GM18511 (cell line): ENCODE measurements at regions not wholly inside any gene's neighbourhood (a gene's known extent, or its start where the extent isn't known, plus 50 kb on each side); places are given as distances from the start of the nearest gene placed in this dataset.
"Not testable (repeated sequence)": the region's sequence is repeated elsewhere in the genome, so short reads cannot be mapped to it uniquely, and the experiment has no call there.

Experiments used
- ATAC-seq: cut with Tn5 transposase; IDR thresholded peaks from one replicate; pipeline ENCODE4 v1.9.1; 2021; ENCODE audit warnings: mild to moderate bottlenecking, moderate library complexity; ENCODE audit not compliant: unreplicated experiment

- ATAC-seq: no peak
These were observed 1139.0 kb downstream of the TUSC7 start for GRCh38 chr3:117848606-117849005.

- ATAC-seq: no peak
These were observed 1144.5 kb downstream of the TUSC7 start for GRCh38 chr3:117853923-117854668.

GRCh38 chr3:117856354-117856753 is 1146.8 kb downstream of the TUSC7 start:
- no peak for ATAC-seq

GRCh38 chr3:117863146-117863545 is 1153.6 kb downstream of the TUSC7 start:
- no peak for ATAC-seq

- no peak for ATAC-seq
These were observed 1155.8 kb downstream of the TUSC7 start for GRCh38 chr3:117865338-117865737.

GRCh38 chr3:117868766-117869165 is 1159.2 kb downstream of the TUSC7 start:
- ATAC-seq: no peak

GRCh38 chr3:117871934-117872333 is 1162.4 kb downstream of the TUSC7 start:
- no peak for ATAC-seq

- ATAC-seq: not testable (repeated sequence)
These were observed 1161.9 kb downstream of the IGSF11 start for GRCh38 chr3:117872594-117873248.

GRCh38 chr3:117873249-117873600 is 1161.4 kb downstream of the IGSF11 start:
- ATAC-seq: no peak

- no peak for ATAC-seq
These were observed 1160.5 kb downstream of the IGSF11 start for GRCh38 chr3:117874028-117874690.

GRCh38 chr3:117874904-117875874 is 1159.5 kb downstream of the IGSF11 start:
- ATAC-seq: no peak

GRCh38 chr3:117875887-117876286 is 1158.8 kb downstream of the IGSF11 start:
- no peak for ATAC-seq

GRCh38 chr3:117880638-117881037 is 1154.0 kb downstream of the IGSF11 start:
- ATAC-seq: no peak

GRCh38 chr3:117881210-117881609 is 1153.4 kb downstream of the IGSF11 start:
- ATAC-seq: no peak

- ATAC-seq: peak; percentile 59
These were observed 1149.6 kb downstream of the IGSF11 start for GRCh38 chr3:117885011-117885441.

- ATAC-seq: no peak
These were observed 1148.5 kb downstream of the IGSF11 start for GRCh38 chr3:117886147-117886546.

GRCh38 chr3:117887031-117887430 is 1147.6 kb downstream of the IGSF11 start:
- ATAC-seq: no peak

- ATAC-seq: no peak
These were observed 1146.7 kb downstream of the IGSF11 start for GRCh38 chr3:117887901-117888300.

GRCh38 chr3:117892431-117892841 is 1142.2 kb downstream of the IGSF11 start:
- no peak for ATAC-seq

- ATAC-seq: no peak
These were observed 1141.6 kb downstream of the IGSF11 start for GRCh38 chr3:117893001-117893400.

GRCh38 chr3:117893638-117894037 is 1141.0 kb downstream of the IGSF11 start:
- no peak for ATAC-seq
